ENCODE measurements at regions not wholly inside any gene's neighbourhood (a gene's known extent, or its start where the extent isn't known, plus 50 kb on each side); places are given as distances from the start of the nearest gene placed in this dataset.
"Not testable (repeated sequence)": the region's sequence is repeated elsewhere in the genome, so short reads cannot be mapped to it uniquely, and the experiment has no call there.

GRCh38 chr7:24152356-24152755 is 131.6 kb upstream of the NPY start:
- Histone ChIP-seq H3K9me3 (ENCODE audit: low read length) (no peaks in the 10 kb centered on the region), H3K36me3 (ENCODE audit: insufficient read depth, low read length) (no peaks in the 10 kb centered on the region), H3K4me3 (ENCODE audit: low read length) (no peak overlapping the region), H3K27ac (ENCODE audit: low read depth, low read length) (no peak overlapping the region), H3K4me1 (ENCODE audit: insufficient read depth, low read length) (no peaks in the 10 kb centered on the region), H3K27me3 (ENCODE audit: insufficient read depth, low read length, poor library complexity, severe bottlenecking) (no peaks in the 10 kb centered on the region)
- no peak for DNase-seq
- CTCF ChIA-PET = no interaction called here
- H3K4me1 Mint-ChIP-seq = no peaks in the 10 kb centered on the region
- no peak overlapping the region for H3K4me3 Mint-ChIP-seq
- H3K27me3 Mint-ChIP-seq = peaks cover 4 to 25% of the 10 kb centered on the region in 2 donors
- no peaks in the 10 kb centered on the region for H3K36me3 Mint-ChIP-seq
- H3K27ac Mint-ChIP-seq = no peak overlapping the region
- POLR2A ChIA-PET = no interaction called here
- H3K9me3 Mint-ChIP-seq = peaks cover 4 to 18% (median 11%) of the 10 kb centered on the region in 5 donors

- Histone ChIP-seq H3K27ac (ENCODE audit: low read depth, low read length) (no peak overlapping the region), H3K4me1 (ENCODE audit: insufficient read depth, low read length) (no peaks in the 10 kb centered on the region), H3K27me3 (ENCODE audit: insufficient read depth, low read length, poor library complexity, severe bottlenecking) (no peaks in the 10 kb centered on the region), H3K36me3 (ENCODE audit: insufficient read depth, low read length) (no peaks in the 10 kb centered on the region), H3K4me3 (ENCODE audit: low read length) (no peak overlapping the region), H3K9me3 (ENCODE audit: low read length) (no peaks in the 10 kb centered on the region)
- no peak overlapping the region for H3K4me3 Mint-ChIP-seq
- no peak overlapping the region for H3K27ac Mint-ChIP-seq
- CTCF ChIA-PET = no interaction called here
- H3K27me3 Mint-ChIP-seq = peaks cover 4 to 25% of the 10 kb centered on the region in 2 donors
- H3K36me3 Mint-ChIP-seq = no peaks in the 10 kb centered on the region
- POLR2A ChIA-PET = no interaction called here
- H3K9me3 Mint-ChIP-seq = peaks cover 4 to 18% (median 11%) of the 10 kb centered on the region in 5 donors
- H3K4me1 Mint-ChIP-seq = no peaks in the 10 kb centered on the region
- no peak for DNase-seq
Observed at GRCh38 chr7:24152877-24153472, 131.0 kb upstream of the NPY start.

- no peak for DNase-seq
Observed at GRCh38 chr7:24157666-24158065, 126.3 kb upstream of the NPY start.

GRCh38 chr7:24158975-24159374 is 125.0 kb upstream of the NPY start:
- H3K4me3 Mint-ChIP-seq = no peak overlapping the region
- H3K27me3 Mint-ChIP-seq = peaks cover 3 to 15% of the 10 kb centered on the region in 2 donors
- CTCF ChIA-PET = no interaction called here
- H3K27ac ChIP-seq (ENCODE audit: low read depth, low read length) = no peak overlapping the region
- no peaks in the 10 kb centered on the region for H3K9me3 ChIP-seq (ENCODE audit: low read length)
- H3K4me3 ChIP-seq (ENCODE audit: low read length) = no peak overlapping the region
- POLR2A ChIA-PET = no interaction called here
- H3K27me3 ChIP-seq (ENCODE audit: insufficient read depth, low read length, poor library complexity, severe bottlenecking) = no peaks in the 10 kb centered on the region
- no peaks in the 10 kb centered on the region for H3K36me3 ChIP-seq (ENCODE audit: insufficient read depth, low read length)
- no peak overlapping the region for H3K27ac Mint-ChIP-seq
- H3K4me1 Mint-ChIP-seq = no peaks in the 10 kb centered on the region
- H3K4me1 ChIP-seq (ENCODE audit: insufficient read depth, low read length) = no peaks in the 10 kb centered on the region
- H3K9me3 Mint-ChIP-seq = peaks cover 0 to 4% (median 0%) of the 10 kb centered on the region in 5 donors
- no peaks in the 10 kb centered on the region for H3K36me3 Mint-ChIP-seq
- no peak for DNase-seq

More at GRCh38 chr7:24157666-24158065, 126.3 kb upstream of the NPY start:
- Mint-ChIP-seq H3K27me3 (peaks cover 3 to 12% of the 10 kb centered on the region in 2 donors), H3K4me3 (no peak overlapping the region), H3K36me3 (no peaks in the 10 kb centered on the region), H3K4me1 (no peaks in the 10 kb centered on the region), H3K27ac (no peak overlapping the region), H3K9me3 (no peaks in the 10 kb centered on the region)
- ChIA-PET POLR2A (no interaction called here), CTCF (no interaction called here)
- no peaks in the 10 kb centered on the region for H3K27me3 ChIP-seq (ENCODE audit: insufficient read depth, low read length, poor library complexity, severe bottlenecking)
- no peaks in the 10 kb centered on the region for H3K36me3 ChIP-seq (ENCODE audit: insufficient read depth, low read length)
- H3K4me1 ChIP-seq (ENCODE audit: insufficient read depth, low read length) = no peaks in the 10 kb centered on the region
- H3K27ac ChIP-seq (ENCODE audit: low read depth, low read length) = no peak overlapping the region
- H3K9me3 ChIP-seq (ENCODE audit: low read length) = no peaks in the 10 kb centered on the region
- no peak overlapping the region for H3K4me3 ChIP-seq (ENCODE audit: low read length)

- no peaks in the 10 kb centered on the region for H3K4me1 Mint-ChIP-seq
- Histone ChIP-seq H3K36me3 (ENCODE audit: insufficient read depth, low read length) (no peaks in the 10 kb centered on the region), H3K4me1 (ENCODE audit: insufficient read depth, low read length) (no peaks in the 10 kb centered on the region), H3K27ac (ENCODE audit: low read depth, low read length) (no peak overlapping the region), H3K27me3 (ENCODE audit: insufficient read depth, low read length, poor library complexity, severe bottlenecking) (no peaks in the 10 kb centered on the region), H3K4me3 (ENCODE audit: low read length) (no peak overlapping the region), H3K9me3 (ENCODE audit: low read length) (no peaks in the 10 kb centered on the region)
- ChIA-PET CTCF (no interaction called here), POLR2A (no interaction called here)
- H3K4me3 Mint-ChIP-seq = no peak overlapping the region
- no peaks in the 10 kb centered on the region for H3K36me3 Mint-ChIP-seq
- DNase-seq = no peak
- peak overlapping the region in 1 of 8 donors; percentile 55 for H3K27ac Mint-ChIP-seq
- peaks cover 0 to 6% (median 0%) of the 10 kb centered on the region in 5 donors for H3K9me3 Mint-ChIP-seq
- peaks cover 6 to 14% of the 10 kb centered on the region in 2 donors for H3K27me3 Mint-ChIP-seq
Observed at GRCh38 chr7:24164401-24164800, 119.6 kb upstream of the NPY start.

GRCh38 chr7:24169077-24169624 is 114.8 kb upstream of the NPY start:
- H3K4me3 ChIP-seq (ENCODE audit: low read length) = no peak overlapping the region
- CTCF ChIA-PET = no interaction called here

GRCh38 chr7:24171951-24172350 is 112.0 kb upstream of the NPY start:
- H3K4me1 Mint-ChIP-seq; H3K4me3 Mint-ChIP-seq; H3K9me3 ChIP-seq (ENCODE audit: low read length); H3K36me3 ChIP-seq (ENCODE audit: insufficient read depth, low read length); DNase-seq; H3K27ac Mint-ChIP-seq; H3K4me1 ChIP-seq (ENCODE audit: insufficient read depth, low read length); H3K27me3 Mint-ChIP-seq; H3K27me3 ChIP-seq (ENCODE audit: insufficient read depth, low read length, poor library complexity, severe bottlenecking); H3K27ac ChIP-seq (ENCODE audit: low read depth, low read length); CTCF ChIA-PET; H3K4me3 ChIP-seq (ENCODE audit: low read length); H3K36me3 Mint-ChIP-seq; POLR2A ChIA-PET; H3K9me3 Mint-ChIP-seq: not testable (repeated sequence)

More at GRCh38 chr7:24169077-24169624, 114.8 kb upstream of the NPY start:
- DNase-seq = no peak
- no peaks in the 10 kb centered on the region for H3K36me3 Mint-ChIP-seq
- no peak overlapping the region for H3K4me3 Mint-ChIP-seq
- H3K9me3 ChIP-seq (ENCODE audit: low read length) = no peaks in the 10 kb centered on the region
- peaks cover 0 to 2% (median 0%) of the 10 kb centered on the region in 5 donors for H3K9me3 Mint-ChIP-seq
- no peaks in the 10 kb centered on the region for H3K36me3 ChIP-seq (ENCODE audit: insufficient read depth, low read length)
- no peaks in the 10 kb centered on the region for H3K27me3 ChIP-seq (ENCODE audit: insufficient read depth, low read length, poor library complexity, severe bottlenecking)
- peaks cover 6 to 7% of the 10 kb centered on the region in 2 donors for H3K27me3 Mint-ChIP-seq
- H3K27ac ChIP-seq (ENCODE audit: low read depth, low read length) = no peak overlapping the region
- POLR2A ChIA-PET = no interaction called here
- H3K4me1 Mint-ChIP-seq = no peaks in the 10 kb centered on the region
- H3K4me1 ChIP-seq (ENCODE audit: insufficient read depth, low read length) = no peaks in the 10 kb centered on the region
- no peak overlapping the region for H3K27ac Mint-ChIP-seq

- Mint-ChIP-seq H3K27me3 (peaks cover 0 to 5% of the 10 kb centered on the region in 2 donors), H3K9me3 (no peaks in the 10 kb centered on the region), H3K4me3 (no peak overlapping the region), H3K27ac (no peak overlapping the region), H3K4me1 (no peaks in the 10 kb centered on the region), H3K36me3 (no peaks in the 10 kb centered on the region)
- ChIA-PET CTCF (no interaction called here), POLR2A (no interaction called here)
- Histone ChIP-seq H3K4me1 (ENCODE audit: insufficient read depth, low read length) (no peaks in the 10 kb centered on the region), H3K27me3 (ENCODE audit: insufficient read depth, low read length, poor library complexity, severe bottlenecking) (no peaks in the 10 kb centered on the region), H3K4me3 (ENCODE audit: low read length) (no peak overlapping the region), H3K27ac (ENCODE audit: low read depth, low read length) (no peak overlapping the region), H3K9me3 (ENCODE audit: low read length) (no peaks in the 10 kb centered on the region), H3K36me3 (ENCODE audit: insufficient read depth, low read length) (no peaks in the 10 kb centered on the region)
- no peak for DNase-seq
Observed at GRCh38 chr7:24172856-24173255, 111.1 kb upstream of the NPY start.

All from CD8-positive, alpha-beta memory T cell (primary cell).